ENCODE measurements at regions not wholly inside any gene's neighbourhood (a gene's known extent, or its start where the extent isn't known, plus 50 kb on each side); places are given as distances from the start of the nearest gene placed in this dataset.

DNA sequence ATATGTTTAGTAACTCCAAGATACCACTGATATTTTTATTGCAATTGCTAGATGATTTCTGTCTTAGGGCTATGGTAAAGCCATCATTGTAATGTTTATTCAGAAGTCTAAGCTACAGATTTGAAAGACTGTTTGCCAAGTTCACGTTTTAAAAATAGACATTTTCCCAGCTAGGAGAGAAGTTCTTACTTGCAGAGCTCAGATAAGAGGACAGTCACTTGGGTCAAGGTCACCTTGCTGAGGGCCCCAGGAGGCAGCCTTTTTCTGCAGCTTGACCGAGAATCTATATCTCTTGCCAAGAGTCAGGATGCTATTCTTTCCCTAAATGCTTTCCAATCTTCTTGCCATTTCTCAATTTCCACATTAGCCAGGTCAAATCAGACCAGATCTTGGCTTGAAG is 1011.2 kb downstream of the KCNMA1 start:
- TF ChIP-seq CTCF (IDR thresholded peaks at IDR 0.05; ENCODE audit: low read length) (no peak), EZH2 (IDR thresholded peaks at IDR 0.05; ENCODE audit: borderline replicate concordance, low read length) (no peak)
